HG03469 (cell line): ENCODE measurements at regions not wholly inside any gene's neighbourhood (a gene's known extent, or its start where the extent isn't known, plus 50 kb on each side); places are given as distances from the start of the nearest gene placed in this dataset.

Experiments used
- ATAC-seq: cut with Tn5 transposase; IDR thresholded peaks from one replicate; pipeline ENCODE4 v1.9.1; 2021; ENCODE audit warnings: mild to moderate bottlenecking, moderate library complexity, moderate number of reproducible peaks; ENCODE audit not compliant: unreplicated experiment

DNA sequence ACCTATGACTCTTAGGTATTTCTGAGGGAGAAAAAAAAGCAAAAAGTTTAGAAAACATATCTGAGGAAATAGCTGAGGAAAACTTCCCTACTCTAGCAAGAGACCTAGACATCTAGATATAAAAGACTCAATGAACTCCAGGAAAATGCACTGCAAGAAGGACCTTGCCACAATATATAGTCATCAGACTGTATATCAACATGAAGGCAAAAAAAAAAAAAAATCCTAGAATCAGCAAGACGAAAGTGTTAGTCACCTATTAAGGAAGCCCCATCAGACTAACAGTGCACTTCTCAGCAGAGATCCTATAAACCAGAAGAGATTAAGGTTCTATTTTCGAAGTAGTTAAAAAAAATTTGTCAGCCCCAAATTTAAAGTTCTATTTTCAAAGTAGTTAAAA is 166.2 kb downstream of the TMEM38B start:
- ATAC-seq, result no peak

DNA sequence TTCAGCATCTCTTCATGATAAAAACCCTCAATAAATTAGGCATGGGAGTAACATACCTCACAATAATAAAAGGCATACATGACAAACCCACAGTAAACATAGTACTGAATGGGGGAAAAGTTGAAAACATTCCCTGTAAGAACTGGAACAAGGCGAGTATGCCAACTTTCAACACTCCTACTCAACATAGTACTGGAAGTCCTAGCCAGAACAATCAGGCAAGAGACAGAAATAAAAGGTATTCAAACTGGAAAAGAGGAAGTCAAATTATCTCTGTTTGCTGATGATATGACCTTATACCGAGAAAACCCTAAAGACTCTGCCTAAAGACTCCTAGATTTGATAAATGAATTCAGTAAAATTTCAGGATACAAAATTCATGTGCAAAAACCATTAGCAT is 167.6 kb downstream of the TMEM38B start:
- no peak for ATAC-seq

DNA sequence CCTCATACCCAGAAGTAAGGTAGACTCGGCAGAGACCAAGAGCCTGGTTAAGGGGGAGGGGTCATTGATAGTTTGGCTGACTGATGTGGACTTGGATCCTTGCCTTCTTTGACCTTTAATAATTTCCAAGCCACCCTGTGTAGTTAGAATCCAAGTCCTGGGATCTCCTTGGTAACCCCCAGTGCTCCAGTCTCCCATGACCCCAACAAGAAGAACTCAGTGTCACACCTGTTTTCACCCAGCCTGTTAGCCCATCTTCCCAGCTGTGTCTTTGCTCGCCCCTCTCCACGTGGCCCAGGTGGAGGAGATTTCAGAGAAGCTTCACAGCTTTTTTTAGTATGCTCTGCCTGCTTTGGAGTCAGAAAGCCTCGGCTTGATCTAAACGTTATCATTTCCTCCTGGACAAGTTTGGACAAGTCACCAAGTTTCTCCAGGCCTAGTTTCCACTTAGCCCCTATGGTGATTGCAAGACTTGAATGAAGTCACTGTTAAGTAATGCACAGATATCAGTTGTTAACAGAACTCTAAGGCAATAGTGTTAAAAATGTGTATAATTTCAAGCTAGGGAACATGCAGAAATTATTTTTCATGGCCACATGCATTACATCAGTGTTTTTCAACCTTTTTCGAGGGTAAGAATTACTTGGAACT is 170.0 kb downstream of the TMEM38B start:
- no peak for ATAC-seq

DNA sequence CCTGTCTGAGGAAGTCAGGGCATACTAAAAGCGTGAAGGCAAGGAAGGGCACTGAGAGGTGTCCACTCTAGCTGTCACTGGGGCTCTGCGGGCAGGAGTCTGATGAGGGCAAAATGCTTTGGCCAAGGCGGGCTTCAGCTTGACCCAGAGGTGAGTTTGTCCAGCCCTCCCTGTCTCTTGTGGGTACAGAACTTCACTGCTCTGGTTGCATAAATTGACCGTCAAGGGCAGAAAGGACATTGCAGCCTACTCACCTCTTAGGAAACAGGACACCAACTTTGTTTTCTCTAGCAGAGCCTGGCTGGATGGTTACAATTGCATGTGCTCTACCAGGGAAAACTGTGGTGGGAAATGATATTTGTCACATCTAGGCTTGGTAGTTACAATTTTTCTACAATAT is 170.9 kb downstream of the TMEM38B start:
- no peak for ATAC-seq

DNA sequence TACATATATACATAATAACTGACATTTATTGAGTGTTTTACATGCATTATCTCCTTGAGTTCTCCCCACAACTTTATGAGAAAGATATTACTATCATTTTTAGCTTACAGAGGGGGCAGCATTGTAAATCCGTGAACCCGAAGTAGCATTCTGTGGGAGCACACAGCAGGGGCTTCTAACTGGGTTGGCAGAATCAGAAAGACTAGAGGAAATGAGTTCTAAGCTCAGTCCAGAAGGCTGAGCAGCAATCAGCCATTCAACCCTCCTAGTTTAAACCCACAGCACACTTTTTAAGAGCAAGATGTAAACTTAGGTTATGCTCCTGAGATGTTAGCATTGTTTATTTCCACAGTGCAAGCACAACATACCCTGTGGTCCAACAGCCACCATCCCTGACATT is 177.2 kb downstream of the TMEM38B start:
- no peak for ATAC-seq

DNA sequence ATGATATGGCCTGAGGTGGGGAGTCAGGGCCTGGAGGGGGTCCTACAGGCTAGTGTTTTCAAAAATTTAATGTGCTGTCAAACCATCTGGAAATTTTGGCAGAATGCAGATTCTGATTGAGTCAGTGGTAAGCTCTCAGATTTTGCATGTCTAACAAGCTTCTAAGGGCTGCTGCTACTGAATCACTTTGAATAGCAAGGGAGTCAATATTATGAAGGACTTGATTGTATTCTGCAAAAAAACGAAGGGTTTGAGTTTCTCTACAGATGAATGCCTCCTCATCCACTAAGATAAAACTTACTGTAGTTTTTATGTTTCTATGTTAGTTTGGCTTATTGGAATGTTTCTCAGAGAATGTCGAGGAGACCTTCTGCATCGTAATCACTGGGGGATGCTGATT is 179.5 kb downstream of the TMEM38B start:
- ATAC-seq, result no peak

DNA sequence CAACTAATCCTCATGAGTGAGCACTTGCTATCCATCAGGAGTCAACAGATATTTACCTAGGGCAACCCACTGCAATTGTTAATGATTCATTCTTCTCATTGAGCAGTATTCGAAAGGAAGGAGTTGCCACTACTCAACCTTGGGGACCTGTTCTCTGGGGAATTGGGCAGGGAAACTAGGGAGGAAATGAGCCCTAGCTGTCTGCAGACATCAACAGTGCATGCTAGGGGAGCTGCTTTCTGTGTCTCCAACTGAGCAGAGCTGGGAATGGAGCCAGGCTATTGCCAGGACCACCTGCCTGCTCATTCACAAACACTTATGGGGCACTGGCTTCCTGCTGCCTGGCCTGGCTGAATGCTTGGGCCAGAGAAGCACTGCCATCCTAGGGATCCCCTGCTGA is 183.4 kb downstream of the TMEM38B start:
- no peak for ATAC-seq

DNA sequence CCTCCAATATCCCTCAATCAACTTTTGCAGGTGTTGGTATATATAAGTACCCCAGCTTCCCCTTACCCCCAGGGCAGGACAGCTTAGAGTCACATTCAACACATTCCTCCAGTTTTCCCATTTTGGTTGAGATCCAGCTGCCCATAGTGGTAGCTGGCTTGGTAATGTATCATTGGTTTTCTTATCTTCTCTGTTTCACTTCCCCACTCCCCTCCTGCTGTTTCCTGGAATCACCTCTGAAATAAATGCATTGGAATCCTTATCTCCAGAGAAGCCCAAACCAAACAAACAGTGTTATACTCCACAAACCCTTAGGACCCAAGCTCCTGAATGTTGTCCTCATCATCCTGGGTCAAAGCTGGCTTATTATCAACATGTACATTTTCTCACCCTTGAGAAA is 184.8 kb downstream of the TMEM38B start:
- no peak for ATAC-seq

DNA sequence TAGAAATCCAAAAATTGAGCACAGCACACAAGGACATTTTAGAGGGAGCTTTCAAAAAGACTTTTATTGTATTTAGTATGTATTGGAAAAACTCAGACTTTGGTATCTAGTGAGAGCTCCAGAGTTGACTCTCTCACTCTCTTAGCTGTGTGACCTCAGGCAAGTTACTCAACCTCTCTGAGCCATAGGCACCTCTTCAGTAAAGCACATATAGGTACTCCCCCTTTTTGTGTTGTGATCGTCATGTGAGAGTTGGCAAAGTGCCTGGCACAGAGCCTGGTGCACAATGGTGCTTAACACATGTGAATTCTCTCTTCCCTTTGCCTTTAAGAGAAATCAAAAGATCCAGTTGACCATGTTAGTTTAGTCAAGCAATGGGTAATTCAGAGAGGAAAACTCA is 186.2 kb downstream of the TMEM38B start:
- ATAC-seq, result no peak

DNA sequence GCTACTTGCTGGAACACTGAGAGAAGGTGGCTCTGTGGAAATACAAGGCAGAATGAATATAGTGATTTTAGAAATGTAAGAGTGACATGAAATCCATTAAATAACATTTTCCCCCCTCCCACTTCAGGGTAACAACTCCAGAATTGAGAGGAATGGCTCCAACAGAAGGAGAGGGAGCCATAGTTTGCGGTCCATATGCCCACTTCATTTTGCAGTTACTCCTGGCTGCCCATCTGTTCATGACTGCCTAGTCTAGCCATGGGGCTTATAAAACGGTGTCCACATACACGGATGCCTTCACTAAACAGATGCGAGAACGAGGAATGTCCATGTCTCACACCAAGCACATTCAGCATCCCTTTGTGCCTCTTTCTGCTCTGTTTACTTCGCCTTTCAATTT is 186.7 kb downstream of the TMEM38B start:
- ATAC-seq, result no peak

DNA sequence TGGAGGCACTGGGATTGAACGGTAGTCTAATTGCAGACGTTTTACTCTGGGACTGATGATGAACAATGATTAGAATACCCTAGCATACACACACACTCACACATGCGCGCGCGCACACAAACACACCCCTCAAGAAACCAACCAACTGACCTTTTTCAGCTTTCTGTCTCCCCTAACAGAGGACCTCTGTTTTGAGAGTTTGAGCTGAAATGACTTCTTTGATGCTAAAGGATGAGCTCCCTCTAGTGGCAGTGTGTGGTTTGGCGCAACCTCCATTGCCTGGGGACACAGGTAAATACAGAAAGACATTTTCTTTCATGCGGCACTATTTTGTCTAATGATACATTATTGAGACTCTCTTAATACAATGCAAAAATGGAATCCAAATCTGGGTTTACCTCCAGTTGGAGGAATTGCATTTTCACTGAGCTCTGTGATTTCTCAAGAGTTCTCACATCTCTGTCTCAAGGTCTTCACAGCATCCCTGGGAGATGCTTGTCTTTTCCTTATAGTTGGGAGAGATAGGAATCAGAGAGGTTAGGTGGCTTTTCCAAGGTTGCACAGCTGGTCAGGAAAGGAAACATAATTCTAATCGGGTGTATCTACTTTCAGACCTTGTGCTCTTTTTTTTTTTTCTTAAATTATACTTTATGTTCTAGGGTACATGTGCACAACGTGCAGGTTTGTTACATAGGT is 187.5 kb downstream of the TMEM38B start:
- ATAC-seq, result peak; percentile 34

DNA sequence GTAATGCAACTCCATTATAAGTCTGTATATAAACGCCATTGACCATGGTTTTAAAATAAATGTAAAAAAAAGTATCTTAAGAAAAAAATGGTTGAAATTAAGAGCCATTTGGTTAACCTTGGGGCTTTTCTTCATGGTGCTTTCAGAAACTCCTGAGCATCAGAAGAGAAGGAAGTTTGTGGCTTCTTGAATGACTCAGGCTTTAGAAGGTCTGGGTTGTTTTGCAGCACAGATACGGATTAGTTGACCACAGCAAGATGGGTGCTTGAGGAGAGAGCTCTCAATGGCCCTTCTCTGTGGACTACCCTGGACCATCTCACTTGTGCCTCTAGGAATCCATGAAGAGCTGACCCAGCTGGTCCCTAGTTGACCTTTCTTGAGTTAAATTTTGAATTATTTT is 189.5 kb downstream of the TMEM38B start:
- ATAC-seq, result peak; percentile 95

DNA sequence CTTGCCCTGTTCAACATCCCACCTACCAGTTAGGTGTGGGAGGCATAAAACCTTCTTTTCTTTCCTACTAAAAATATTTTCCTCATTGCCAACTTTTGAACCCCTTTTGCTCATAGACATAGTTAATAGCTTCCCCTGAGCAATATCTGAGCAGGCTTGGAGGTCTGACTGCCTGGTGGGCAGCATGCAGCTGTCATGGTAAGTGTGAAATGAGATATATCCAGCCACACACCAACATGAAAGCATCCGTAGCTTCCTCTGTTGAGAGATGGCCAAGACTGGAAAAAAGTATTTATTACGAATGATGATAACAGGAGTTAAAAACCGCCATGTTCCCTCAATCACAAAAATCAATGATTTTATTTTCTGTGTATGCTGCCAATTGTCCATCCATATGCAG is 190.1 kb downstream of the TMEM38B start:
- no peak for ATAC-seq

DNA sequence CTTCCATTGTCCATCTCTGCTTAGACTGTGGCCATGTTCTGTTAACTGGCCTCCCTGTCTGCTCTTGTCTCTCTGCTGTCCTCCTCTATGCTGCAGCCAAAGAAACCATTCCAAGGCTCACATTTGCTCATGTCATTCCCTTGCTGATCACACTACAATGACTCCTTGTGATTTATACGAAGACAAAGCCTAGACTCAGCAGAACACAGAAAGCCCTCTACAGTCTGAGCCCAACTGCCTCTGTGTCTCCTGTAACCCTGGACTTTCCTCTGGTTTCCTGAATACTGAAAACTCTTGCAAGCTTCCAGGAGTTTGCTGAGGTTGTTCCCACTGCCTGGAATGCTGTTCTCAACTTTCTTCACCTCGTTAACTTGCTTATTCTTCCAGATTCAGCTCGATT is 191.8 kb downstream of the TMEM38B start:
- no peak for ATAC-seq

DNA sequence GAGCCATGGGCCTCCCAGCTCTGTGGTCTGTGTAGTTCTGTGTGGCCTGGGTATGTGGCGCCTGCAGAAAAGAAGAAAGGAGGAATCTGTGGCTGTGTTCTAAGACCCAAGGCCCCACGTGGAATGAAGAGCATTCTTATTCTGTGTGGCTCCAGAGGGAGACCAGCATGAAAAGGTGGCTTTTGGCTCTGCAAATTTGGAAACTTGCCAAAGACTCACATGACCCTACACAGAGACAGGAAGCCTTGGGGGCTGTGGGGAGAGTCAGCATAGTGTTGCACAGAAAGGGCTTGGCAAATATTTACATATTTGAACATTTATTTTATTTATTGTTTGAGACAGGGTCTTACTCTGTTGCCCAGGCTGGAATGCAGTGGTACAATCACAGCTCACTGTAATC is 193.3 kb downstream of the TMEM38B start:
- ATAC-seq, result no peak

DNA sequence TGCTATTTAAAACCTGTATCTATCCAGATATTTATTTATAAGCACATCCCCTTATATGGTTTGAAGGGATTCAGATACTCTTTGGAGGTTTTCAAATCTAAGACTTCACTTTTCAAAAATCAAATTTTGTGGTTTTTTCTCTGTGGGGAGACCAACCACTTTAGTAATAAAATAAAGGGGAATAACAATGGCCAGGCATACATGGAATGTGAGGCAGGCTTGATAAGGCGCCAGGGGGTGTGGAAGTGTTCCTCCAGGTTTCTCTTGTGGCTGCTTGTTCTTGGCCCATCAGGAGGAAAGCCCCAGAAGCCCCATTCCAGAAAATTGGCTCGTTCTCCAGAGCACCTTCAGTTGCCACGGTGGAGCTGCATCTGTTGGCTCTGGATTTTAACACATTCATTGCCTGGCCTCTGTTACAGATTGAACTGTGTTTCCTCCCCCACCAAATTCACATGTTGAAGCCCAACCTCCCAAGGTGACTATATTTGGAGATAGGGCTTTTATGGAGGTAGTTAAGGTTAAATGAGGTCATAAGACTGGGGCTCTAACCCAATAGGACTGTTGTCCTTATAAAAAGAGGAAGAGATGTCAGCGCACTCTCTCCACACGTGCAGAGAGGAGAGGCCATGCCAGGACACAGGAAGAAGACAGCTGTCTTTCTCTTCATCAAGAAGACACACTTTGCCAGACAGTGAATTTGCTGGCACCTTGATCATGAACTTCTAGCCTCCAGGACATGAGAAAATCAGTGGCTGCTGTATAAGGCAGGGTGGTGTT is 195.9 kb downstream of the TMEM38B start:
- no peak for ATAC-seq

DNA sequence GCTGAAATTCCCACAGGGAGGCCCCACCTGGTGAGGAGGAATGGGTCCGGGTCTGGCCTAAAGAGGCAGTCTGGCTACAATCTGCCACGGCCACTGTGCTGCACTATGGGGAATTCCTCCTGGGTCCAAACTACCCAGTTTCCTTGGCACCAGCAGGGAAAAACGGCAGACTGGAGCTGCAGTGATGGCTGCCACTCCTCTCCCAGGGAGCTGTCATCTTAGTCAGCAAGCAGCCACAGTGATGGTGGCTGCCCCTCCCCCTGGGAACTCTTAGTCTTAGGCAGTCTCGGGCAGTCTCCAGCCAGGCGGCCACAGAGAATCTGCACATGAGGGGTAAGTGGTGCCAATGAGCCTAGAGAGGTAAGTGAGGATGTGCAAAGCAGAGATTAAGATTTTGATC is 205.8 kb downstream of the TMEM38B start:
- no peak for ATAC-seq

DNA sequence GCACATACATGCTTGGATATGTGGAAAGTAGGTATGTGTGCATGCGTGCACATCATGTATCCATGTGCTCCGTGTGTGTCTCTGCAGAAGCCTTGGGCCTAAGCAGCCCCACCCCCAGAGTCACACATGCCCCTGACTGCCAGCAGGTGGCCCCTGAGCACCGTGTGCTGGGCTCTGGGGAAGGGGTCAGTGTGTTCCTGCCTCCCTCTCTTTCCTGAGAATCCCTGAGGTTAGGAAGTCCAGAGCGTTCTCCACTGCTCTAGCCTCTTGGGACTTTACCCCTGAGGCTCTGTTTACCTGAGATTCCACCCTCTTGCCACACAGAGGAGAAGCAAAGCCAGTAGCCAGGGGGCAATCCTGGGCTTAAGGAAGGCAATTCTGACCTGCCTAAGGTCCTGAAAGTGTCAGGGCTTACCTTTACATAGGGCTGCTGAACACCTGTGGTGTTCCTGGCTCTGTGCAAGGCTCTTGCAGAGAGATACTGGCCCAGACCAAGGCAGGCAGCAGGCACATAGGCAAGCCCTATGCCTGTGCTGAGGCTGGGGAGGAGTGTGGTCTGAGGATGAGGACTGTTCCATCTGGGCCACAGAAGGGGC is 207.3 kb downstream of the TMEM38B start:
- ATAC-seq, result no peak

DNA sequence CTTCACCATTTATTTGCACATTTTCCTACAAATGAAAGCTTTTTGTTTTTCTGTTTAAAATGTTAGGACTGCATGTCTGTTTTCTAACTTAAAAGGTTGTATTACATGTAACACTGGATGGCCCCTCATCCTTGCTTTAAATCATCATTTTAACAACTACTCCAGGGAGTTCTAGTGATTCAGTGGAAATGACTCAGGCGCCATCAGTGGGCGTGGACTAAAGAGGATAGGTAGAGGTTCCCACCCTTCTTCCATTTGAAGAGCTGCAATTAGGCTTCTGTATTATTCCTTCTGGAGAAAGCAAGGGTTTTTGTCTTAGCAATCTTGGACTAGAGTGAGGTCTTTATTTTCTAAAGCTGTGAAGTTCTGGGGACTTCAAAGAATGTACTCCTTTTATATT is 213.7 kb downstream of the TMEM38B start:
- ATAC-seq, result no peak

DNA sequence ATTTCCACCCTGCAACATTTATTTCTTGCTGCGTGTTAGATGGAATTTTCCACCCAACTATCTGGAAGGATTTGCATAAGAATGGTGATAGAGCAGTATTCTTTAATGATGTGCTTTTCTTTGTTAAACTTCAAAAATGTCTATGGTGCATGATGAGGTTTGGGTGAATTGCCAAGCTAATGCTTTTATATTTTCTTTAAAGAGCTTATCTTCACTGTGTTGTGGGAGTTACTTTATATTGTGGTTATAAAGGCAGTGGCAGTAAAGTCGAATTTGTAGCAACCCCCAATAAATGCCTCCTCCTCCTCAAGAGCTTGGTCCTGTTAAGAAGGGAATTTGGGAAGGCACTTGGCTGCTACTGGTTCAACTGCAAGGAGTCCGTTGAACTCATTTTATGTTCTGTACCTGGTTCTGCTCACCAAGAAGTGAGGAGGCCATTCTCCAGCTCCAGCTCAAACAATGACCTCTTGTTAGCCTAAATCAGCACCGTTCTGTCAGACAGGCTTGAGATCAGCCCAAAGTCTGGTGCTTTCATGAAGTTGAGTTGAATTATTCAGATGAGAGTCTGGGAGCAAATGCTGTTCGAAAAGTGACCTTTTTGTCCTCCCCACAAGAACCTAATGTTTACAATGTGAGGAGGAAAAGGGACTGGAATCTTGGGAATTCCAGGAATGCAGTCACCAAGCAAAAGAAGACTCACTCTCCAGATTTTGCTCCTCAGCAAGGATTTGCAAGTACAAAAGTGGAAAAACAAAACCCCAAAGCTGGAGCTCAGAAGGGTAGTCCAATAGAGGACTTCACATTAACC is 217.0 kb downstream of the TMEM38B start:
- no peak for ATAC-seq
